ENCODE measurements at regions not wholly inside any gene's neighbourhood (a gene's known extent, or its start where the extent isn't known, plus 50 kb on each side); places are given as distances from the start of the nearest gene placed in this dataset.

GRCh38 chr1:239262538-239262937 is 123.8 kb upstream of the CHRM3 start:
- TF ChIP-seq, protein P1, sequence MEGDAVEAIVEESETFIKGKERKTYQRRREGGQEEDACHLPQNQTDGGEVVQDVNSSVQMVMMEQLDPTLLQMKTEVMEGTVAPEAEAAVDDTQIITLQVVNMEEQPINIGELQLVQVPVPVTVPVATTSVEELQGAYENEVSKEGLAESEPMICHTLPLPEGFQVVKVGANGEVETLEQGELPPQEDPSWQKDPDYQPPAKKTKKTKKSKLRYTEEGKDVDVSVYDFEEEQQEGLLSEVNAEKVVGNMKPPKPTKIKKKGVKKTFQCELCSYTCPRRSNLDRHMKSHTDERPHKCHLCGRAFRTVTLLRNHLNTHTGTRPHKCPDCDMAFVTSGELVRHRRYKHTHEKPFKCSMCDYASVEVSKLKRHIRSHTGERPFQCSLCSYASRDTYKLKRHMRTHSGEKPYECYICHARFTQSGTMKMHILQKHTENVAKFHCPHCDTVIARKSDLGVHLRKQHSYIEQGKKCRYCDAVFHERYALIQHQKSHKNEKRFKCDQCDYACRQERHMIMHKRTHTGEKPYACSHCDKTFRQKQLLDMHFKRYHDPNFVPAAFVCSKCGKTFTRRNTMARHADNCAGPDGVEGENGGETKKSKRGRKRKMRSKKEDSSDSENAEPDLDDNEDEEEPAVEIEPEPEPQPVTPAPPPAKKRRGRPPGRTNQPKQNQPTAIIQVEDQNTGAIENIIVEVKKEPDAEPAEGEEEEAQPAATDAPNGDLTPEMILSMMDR (IDR thresholded peaks at IDR 0.05; ENCODE audit: insufficient read depth, low read depth, low read length) = no peak
- TF ChIP-seq EZH2 (IDR thresholded peaks at IDR 0.05; ENCODE audit: insufficient read depth, low read length) = no peak

Data from astrocyte (in vitro differentiated cells and primary cell).